ENCODE measurements at regions not wholly inside any gene's neighbourhood (a gene's known extent, or its start where the extent isn't known, plus 50 kb on each side); places are given as distances from the start of the nearest gene placed in this dataset.

- H3K9me3 ChIP-seq (ENCODE audit: control insufficient read depth in 2 of 2, insufficient read depth in 1 of 2, low read length in 1 of 2), result no peaks in the 10 kb centered on the region
These were observed 173.9 kb upstream of the GRIP1 start for GRCh38 chr12:66852765-66853164.

GRCh38 chr12:66859751-66860440, 181.0 kb upstream of the GRIP1 start:
- Histone ChIP-seq H3K36me3 (ENCODE audit: control insufficient read depth in 2 of 2, insufficient read depth in 2 of 2, low read length in 1 of 2) (no peaks in the 10 kb centered on the region), H3K4me1 (ENCODE audit: control insufficient read depth in 2 of 2, insufficient read depth in 2 of 2, low read length in 2 of 2) (no peaks in the 10 kb centered on the region), H3K27me3 (ENCODE audit: control insufficient read depth in 2 of 2, insufficient read depth in 1 of 2, low read length in 1 of 2) (no peaks in the 10 kb centered on the region), H3K27ac (ENCODE audit: low read depth in 1 of 2, low read length in 1 of 2) (no peak overlapping the region), H3K4me3 (ENCODE audit: low read length in 2 of 2) (no peak overlapping the region), H3K9me3 (ENCODE audit: control insufficient read depth in 2 of 2, insufficient read depth in 1 of 2, low read length in 1 of 2) (no peaks in the 10 kb centered on the region)
- no peak for DNase-seq (ENCODE audit: low read depth in 6 of 9, low spot score in 9 of 9)
- WGBS, result 83% methylated on average over 7 of the region's 7 CpGs

More at GRCh38 chr12:66852765-66853164, 173.9 kb upstream of the GRIP1 start:
- 95% methylated on average over 2 of the region's 2 CpGs for WGBS
- H3K36me3 ChIP-seq (ENCODE audit: control insufficient read depth in 2 of 2, insufficient read depth in 2 of 2, low read length in 1 of 2), result no peaks in the 10 kb centered on the region
- no peaks in the 10 kb centered on the region for H3K4me1 ChIP-seq (ENCODE audit: control insufficient read depth in 2 of 2, insufficient read depth in 2 of 2, low read length in 2 of 2)
- DNase-seq (ENCODE audit: low read depth in 6 of 9, low spot score in 9 of 9), result no peak
- H3K27ac ChIP-seq (ENCODE audit: low read depth in 1 of 2, low read length in 1 of 2), result no peak overlapping the region
- H3K27me3 ChIP-seq (ENCODE audit: control insufficient read depth in 2 of 2, insufficient read depth in 1 of 2, low read length in 1 of 2), result no peaks in the 10 kb centered on the region
- H3K4me3 ChIP-seq (ENCODE audit: low read length in 2 of 2), result no peak overlapping the region

- 56% methylated on average over 5 of the region's 5 CpGs for WGBS
- peak; percentile 21 to 76 (median 50) for DNase-seq (ENCODE audit: low read depth in 6 of 9, low spot score in 9 of 9)
- Histone ChIP-seq H3K4me1 (ENCODE audit: control insufficient read depth in 2 of 2, insufficient read depth in 2 of 2, low read length in 2 of 2) (no peaks in the 10 kb centered on the region), H3K27me3 (ENCODE audit: control insufficient read depth in 2 of 2, insufficient read depth in 1 of 2, low read length in 1 of 2) (no peaks in the 10 kb centered on the region), H3K4me3 (ENCODE audit: low read length in 2 of 2) (no peak overlapping the region), H3K36me3 (ENCODE audit: control insufficient read depth in 2 of 2, insufficient read depth in 2 of 2, low read length in 1 of 2) (no peaks in the 10 kb centered on the region), H3K27ac (ENCODE audit: low read depth in 1 of 2, low read length in 1 of 2) (no peak overlapping the region), H3K9me3 (ENCODE audit: control insufficient read depth in 2 of 2, insufficient read depth in 1 of 2, low read length in 1 of 2) (no peaks in the 10 kb centered on the region)
These were observed 182.2 kb upstream of the GRIP1 start for GRCh38 chr12:66860752-66861750.

- no peak for DNase-seq (ENCODE audit: low read depth in 6 of 9, low spot score in 9 of 9)
- H3K9me3 ChIP-seq (ENCODE audit: control insufficient read depth in 2 of 2, insufficient read depth in 1 of 2, low read length in 1 of 2), result no peaks in the 10 kb centered on the region
- H3K4me1 ChIP-seq (ENCODE audit: control insufficient read depth in 2 of 2, insufficient read depth in 2 of 2, low read length in 2 of 2), result no peaks in the 10 kb centered on the region
- H3K36me3 ChIP-seq (ENCODE audit: control insufficient read depth in 2 of 2, insufficient read depth in 2 of 2, low read length in 1 of 2), result no peaks in the 10 kb centered on the region
- WGBS, result 97% methylated on average over 3 of the region's 3 CpGs
- no peak overlapping the region for H3K4me3 ChIP-seq (ENCODE audit: low read length in 2 of 2)
- no peak overlapping the region for H3K27ac ChIP-seq (ENCODE audit: low read depth in 1 of 2, low read length in 1 of 2)
- H3K27me3 ChIP-seq (ENCODE audit: control insufficient read depth in 2 of 2, insufficient read depth in 1 of 2, low read length in 1 of 2), result no peaks in the 10 kb centered on the region
These were observed 183.6 kb upstream of the GRIP1 start for GRCh38 chr12:66862356-66862985.

- Histone ChIP-seq H3K4me3 (ENCODE audit: low read length in 2 of 2) (no peak overlapping the region), H3K27ac (ENCODE audit: low read depth in 1 of 2, low read length in 1 of 2) (no peak overlapping the region), H3K27me3 (ENCODE audit: control insufficient read depth in 2 of 2, insufficient read depth in 1 of 2, low read length in 1 of 2) (no peaks in the 10 kb centered on the region), H3K36me3 (ENCODE audit: control insufficient read depth in 2 of 2, insufficient read depth in 2 of 2, low read length in 1 of 2) (no peaks in the 10 kb centered on the region), H3K9me3 (ENCODE audit: control insufficient read depth in 2 of 2, insufficient read depth in 1 of 2, low read length in 1 of 2) (no peaks in the 10 kb centered on the region), H3K4me1 (ENCODE audit: control insufficient read depth in 2 of 2, insufficient read depth in 2 of 2, low read length in 2 of 2) (no peaks in the 10 kb centered on the region)
- DNase-seq (ENCODE audit: low read depth in 6 of 9, low spot score in 9 of 9), result no peak
- WGBS, result 0% methylated on average over 1 of the region's 1 CpG
These were observed 184.4 kb upstream of the GRIP1 start for GRCh38 chr12:66863276-66863675.

GRCh38 chr12:66877925-66878324, 199.0 kb upstream of the GRIP1 start:
- H3K9me3 ChIP-seq (ENCODE audit: control insufficient read depth in 2 of 2, insufficient read depth in 1 of 2, low read length in 1 of 2), result no peaks in the 10 kb centered on the region
- DNase-seq (ENCODE audit: low read depth in 6 of 9, low spot score in 9 of 9), result no peak
- no peak overlapping the region for H3K4me3 ChIP-seq (ENCODE audit: low read length in 2 of 2)
- H3K4me1 ChIP-seq (ENCODE audit: control insufficient read depth in 2 of 2, insufficient read depth in 2 of 2, low read length in 2 of 2), result no peaks in the 10 kb centered on the region
- H3K36me3 ChIP-seq (ENCODE audit: control insufficient read depth in 2 of 2, insufficient read depth in 2 of 2, low read length in 1 of 2), result no peaks in the 10 kb centered on the region
- no peaks in the 10 kb centered on the region for H3K27me3 ChIP-seq (ENCODE audit: control insufficient read depth in 2 of 2, insufficient read depth in 1 of 2, low read length in 1 of 2)
- no peak overlapping the region for H3K27ac ChIP-seq (ENCODE audit: low read depth in 1 of 2, low read length in 1 of 2)

- WGBS, result 97% methylated on average over 4 of the region's 4 CpGs
- H3K4me3 ChIP-seq (ENCODE audit: low read length in 2 of 2), result no peak overlapping the region
- no peaks in the 10 kb centered on the region for H3K4me1 ChIP-seq (ENCODE audit: control insufficient read depth in 2 of 2, insufficient read depth in 2 of 2, low read length in 2 of 2)
These were observed 200.5 kb upstream of the GRIP1 start for GRCh38 chr12:66879409-66879808.

GRCh38 chr12:66881386-66881785, 202.5 kb upstream of the GRIP1 start:
- no peaks in the 10 kb centered on the region for H3K9me3 ChIP-seq (ENCODE audit: control insufficient read depth in 2 of 2, insufficient read depth in 1 of 2, low read length in 1 of 2)
- H3K27ac ChIP-seq (ENCODE audit: low read depth in 1 of 2, low read length in 1 of 2), result no peak overlapping the region
- no peaks in the 10 kb centered on the region for H3K27me3 ChIP-seq (ENCODE audit: control insufficient read depth in 2 of 2, insufficient read depth in 1 of 2, low read length in 1 of 2)
- no peaks in the 10 kb centered on the region for H3K4me1 ChIP-seq (ENCODE audit: control insufficient read depth in 2 of 2, insufficient read depth in 2 of 2, low read length in 2 of 2)
- no peak overlapping the region for H3K4me3 ChIP-seq (ENCODE audit: low read length in 2 of 2)
- no peaks in the 10 kb centered on the region for H3K36me3 ChIP-seq (ENCODE audit: control insufficient read depth in 2 of 2, insufficient read depth in 2 of 2, low read length in 1 of 2)
- DNase-seq (ENCODE audit: low read depth in 6 of 9, low spot score in 9 of 9), result no peak

More at GRCh38 chr12:66879409-66879808, 200.5 kb upstream of the GRIP1 start:
- DNase-seq (ENCODE audit: low read depth in 6 of 9, low spot score in 9 of 9), result no peak
- Histone ChIP-seq H3K27me3 (ENCODE audit: control insufficient read depth in 2 of 2, insufficient read depth in 1 of 2, low read length in 1 of 2) (no peaks in the 10 kb centered on the region), H3K9me3 (ENCODE audit: control insufficient read depth in 2 of 2, insufficient read depth in 1 of 2, low read length in 1 of 2) (no peaks in the 10 kb centered on the region), H3K27ac (ENCODE audit: low read depth in 1 of 2, low read length in 1 of 2) (no peak overlapping the region), H3K36me3 (ENCODE audit: control insufficient read depth in 2 of 2, insufficient read depth in 2 of 2, low read length in 1 of 2) (no peaks in the 10 kb centered on the region)

GRCh38 chr12:66884091-66884490, 205.2 kb upstream of the GRIP1 start:
- Histone ChIP-seq H3K4me1 (ENCODE audit: control insufficient read depth in 2 of 2, insufficient read depth in 2 of 2, low read length in 2 of 2) (no peaks in the 10 kb centered on the region), H3K27ac (ENCODE audit: low read depth in 1 of 2, low read length in 1 of 2) (no peak overlapping the region), H3K4me3 (ENCODE audit: low read length in 2 of 2) (no peak overlapping the region), H3K27me3 (ENCODE audit: control insufficient read depth in 2 of 2, insufficient read depth in 1 of 2, low read length in 1 of 2) (no peaks in the 10 kb centered on the region), H3K36me3 (ENCODE audit: control insufficient read depth in 2 of 2, insufficient read depth in 2 of 2, low read length in 1 of 2) (no peaks in the 10 kb centered on the region), H3K9me3 (ENCODE audit: control insufficient read depth in 2 of 2, insufficient read depth in 1 of 2, low read length in 1 of 2) (no peaks in the 10 kb centered on the region)
- DNase-seq (ENCODE audit: low read depth in 6 of 9, low spot score in 9 of 9), result no peak
- 94% methylated on average over 11 of the region's 11 CpGs for WGBS

Data from thymus (tissue), 11 donors.